Right atrium auricular region (tissue), 2 donors: ENCODE measurements at regions not wholly inside any gene's neighbourhood (a gene's known extent, or its start where the extent isn't known, plus 50 kb on each side); places are given as distances from the start of the nearest gene placed in this dataset.
"Not testable (repeated sequence)": the region's sequence is repeated elsewhere in the genome, so short reads cannot be mapped to it uniquely, and the experiment has no call there.

Experiments
- DNase-seq: peaks from one replicate; pipeline ENCODE4 v3.0.0-alpha.2; 2019; ENCODE audit warnings: low spot score
- H3K27ac ChIP-seq, 2 donors: fragments of 200-600 bp; sonication (generic); 1 replicate in 1 of 2; 2 replicates in 1 of 2; pipeline ENCODE4 v1.5.1; 2016 to 2019
- H3K27me3 ChIP-seq, 2 donors: fragments of 200-600 bp; sonication (generic); one replicate each; pipeline versions ENCODE4 v1.5.1 to v1.6.0; 2017 to 2019
- H3K36me3 ChIP-seq: fragments of 200-600 bp; sonication (generic); one replicate; pipeline ENCODE4 v1.5.1; 2016
- H3K4me1 ChIP-seq, 2 donors: fragments of 200-600 bp; sonication (generic); one replicate each; pipeline versions ENCODE4 v1.5.1 to v1.6.0; 2017 to 2019
- H3K4me3 ChIP-seq, 2 donors: fragments of 200-600 bp; sonication (generic); 1 replicate in 1 of 2; 2 replicates in 1 of 2; pipeline ENCODE4 v1.5.1; 2017 to 2019; ENCODE audit warnings: mild to moderate bottlenecking in 1 of 2, moderate library complexity in 1 of 2
- H3K9me3 ChIP-seq, 2 donors: fragments of 200-600 bp; sonication (generic); one replicate each; pipeline ENCODE4 v1.5.1; 2019
- CTCF ChIP-seq, 2 donors: fragments of 200-600 bp; sonication (generic); IDR thresholded peaks; one replicate each; pipeline ENCODE4 v1.5.1; 2019; ENCODE audit warnings: antibody characterized with exemption in 2 of 2

GRCh38 chr21:32958288-32959002 is 67.3 kb upstream of the OLIG2 start:
- no peaks in the 10 kb centered on the region for H3K4me1 ChIP-seq
- no peak for TF ChIP-seq CTCF (IDR thresholded peaks at IDR 0.05)
- H3K36me3 ChIP-seq: no peaks in the 10 kb centered on the region
- no peaks in the 10 kb centered on the region for H3K27me3 ChIP-seq
- DNase-seq: no peak
- H3K27ac ChIP-seq: no peak overlapping the region
- H3K4me3 ChIP-seq: no peak overlapping the region
- no peaks in the 10 kb centered on the region for H3K9me3 ChIP-seq

GRCh38 chr21:32962268-32962667 is 63.5 kb upstream of the OLIG2 start:
- Histone ChIP-seq H3K4me1 (no peaks in the 10 kb centered on the region), H3K9me3 (no peaks in the 10 kb centered on the region), H3K27me3 (no peaks in the 10 kb centered on the region), H3K27ac (no peak overlapping the region), H3K36me3 (no peaks in the 10 kb centered on the region), H3K4me3 (no peak overlapping the region)
- DNase-seq: no peak
- TF ChIP-seq CTCF (IDR thresholded peaks at IDR 0.05): no peak

- TF ChIP-seq CTCF (IDR thresholded peaks at IDR 0.05): no peak
- no peaks in the 10 kb centered on the region for H3K4me1 ChIP-seq
- no peaks in the 10 kb centered on the region for H3K9me3 ChIP-seq
- no peaks in the 10 kb centered on the region for H3K36me3 ChIP-seq
- H3K27me3 ChIP-seq: no peaks in the 10 kb centered on the region
- no peak for DNase-seq
- H3K4me3 ChIP-seq: no peak overlapping the region
- H3K27ac ChIP-seq: no peak overlapping the region
Measured at GRCh38 chr21:32965129-32965680, 60.5 kb upstream of the OLIG2 start.

- H3K9me3 ChIP-seq: no peaks in the 10 kb centered on the region
- H3K36me3 ChIP-seq: no peaks in the 10 kb centered on the region
- H3K4me1 ChIP-seq: no peaks in the 10 kb centered on the region
- H3K27me3 ChIP-seq: no peaks in the 10 kb centered on the region
- no peak for DNase-seq
- no peak overlapping the region for H3K4me3 ChIP-seq
- no peak for TF ChIP-seq CTCF (IDR thresholded peaks at IDR 0.05)
- no peak overlapping the region for H3K27ac ChIP-seq
Measured at GRCh38 chr21:32966120-32966519, 59.6 kb upstream of the OLIG2 start.

GRCh38 chr21:32968103-32968502 is 57.6 kb upstream of the OLIG2 start:
- not testable (repeated sequence) for H3K36me3 ChIP-seq, H3K9me3 ChIP-seq, H3K4me1 ChIP-seq, H3K4me3 ChIP-seq, H3K27ac ChIP-seq, DNase-seq, H3K27me3 ChIP-seq

- no peak for DNase-seq
- TF ChIP-seq CTCF (IDR thresholded peaks at IDR 0.05): no peak
- H3K4me1 ChIP-seq: no peaks in the 10 kb centered on the region
- H3K27ac ChIP-seq: no peak overlapping the region
- H3K4me3 ChIP-seq: no peak overlapping the region
- no peaks in the 10 kb centered on the region for H3K9me3 ChIP-seq
- H3K27me3 ChIP-seq: no peaks in the 10 kb centered on the region
- H3K36me3 ChIP-seq: no peaks in the 10 kb centered on the region
Measured at GRCh38 chr21:32974653-32975052, 51.1 kb upstream of the OLIG2 start.
